ENCODE measurements at regions not wholly inside any gene's neighbourhood (a gene's known extent, or its start where the extent isn't known, plus 50 kb on each side); places are given as distances from the start of the nearest gene placed in this dataset.

- no peak for TF ChIP-seq TAF1 (IDR thresholded peaks at IDR 0.05; ENCODE audit: low read depth)
- TF ChIP-seq CREB1 (IDR thresholded peaks at IDR 0.05; ENCODE audit: low read depth) = no peak
- TF ChIP-seq EP300 (IDR thresholded peaks at IDR 0.05; ENCODE audit: borderline replicate concordance) = no peak
- TF ChIP-seq REST (IDR thresholded peaks at IDR 0.05; ENCODE audit: low read depth) = no peak
- TF ChIP-seq EGR1 (IDR thresholded peaks at IDR 0.05) = no peak
- TF ChIP-seq ZBTB7A (IDR thresholded peaks at IDR 0.05; ENCODE audit: low read depth) = no peak
- no peak for TF ChIP-seq YY1 (IDR thresholded peaks at IDR 0.05; ENCODE audit: low read depth)
- no peak for TF ChIP-seq USF1 (IDR thresholded peaks at IDR 0.05)
- no peak for TF ChIP-seq TEAD4 (IDR thresholded peaks at IDR 0.05)
- no peak for TF ChIP-seq CEBPB (IDR thresholded peaks at IDR 0.05)
- TF ChIP-seq TCF12 (IDR thresholded peaks at IDR 0.05; ENCODE audit: low read depth) = no peak
- TF ChIP-seq RAD21 (IDR thresholded peaks at IDR 0.05; ENCODE audit: low read depth) = no peak
- no peak for TF ChIP-seq FOXM1 (IDR thresholded peaks at IDR 0.05; ENCODE audit: borderline replicate concordance, low read depth)
- TF ChIP-seq MAX (IDR thresholded peaks at IDR 0.05) = no peak
- no peak for TF ChIP-seq NFIC (IDR thresholded peaks at IDR 0.05)
These were observed 68.8 kb upstream of the ABHD2 start for GRCh38 chr15:89019436-89019835.

GRCh38 chr15:89021224-89021623, 67.0 kb upstream of the ABHD2 start:
- TF ChIP-seq RAD21 (IDR thresholded peaks at IDR 0.05; ENCODE audit: low read depth) (no peak), ZBTB7A (IDR thresholded peaks at IDR 0.05; ENCODE audit: low read depth) (no peak), TEAD4 (IDR thresholded peaks at IDR 0.05) (no peak), USF1 (IDR thresholded peaks at IDR 0.05) (no peak)

GRCh38 chr15:89023311-89023961, 64.8 kb upstream of the ABHD2 start:
- TF ChIP-seq CREB1 (IDR thresholded peaks at IDR 0.05; ENCODE audit: low read depth) (no peak), TAF1 (IDR thresholded peaks at IDR 0.05; ENCODE audit: low read depth) (no peak), FOXM1 (IDR thresholded peaks at IDR 0.05; ENCODE audit: borderline replicate concordance, low read depth) (no peak), NFIC (IDR thresholded peaks at IDR 0.05) (no peak), EGR1 (IDR thresholded peaks at IDR 0.05) (no peak), CEBPB (IDR thresholded peaks at IDR 0.05) (no peak), MAX (IDR thresholded peaks at IDR 0.05) (no peak), TCF12 (IDR thresholded peaks at IDR 0.05; ENCODE audit: low read depth) (no peak), RAD21 (IDR thresholded peaks at IDR 0.05; ENCODE audit: low read depth) (no peak), REST (IDR thresholded peaks at IDR 0.05; ENCODE audit: low read depth) (no peak), USF1 (IDR thresholded peaks at IDR 0.05) (no peak), YY1 (IDR thresholded peaks at IDR 0.05; ENCODE audit: low read depth) (no peak)

GRCh38 chr15:89024418-89024817, 63.8 kb upstream of the ABHD2 start:
- TF ChIP-seq TCF12 (IDR thresholded peaks at IDR 0.05; ENCODE audit: low read depth) (no peak), RAD21 (IDR thresholded peaks at IDR 0.05; ENCODE audit: low read depth) (no peak), MAX (IDR thresholded peaks at IDR 0.05) (no peak), USF1 (IDR thresholded peaks at IDR 0.05) (no peak), YY1 (IDR thresholded peaks at IDR 0.05; ENCODE audit: low read depth) (no peak), NFIC (IDR thresholded peaks at IDR 0.05) (no peak), TEAD4 (IDR thresholded peaks at IDR 0.05) (no peak), EGR1 (IDR thresholded peaks at IDR 0.05) (no peak), ZBTB7A (IDR thresholded peaks at IDR 0.05; ENCODE audit: low read depth) (no peak), REST (IDR thresholded peaks at IDR 0.05; ENCODE audit: low read depth) (no peak), CEBPB (IDR thresholded peaks at IDR 0.05) (no peak), CREB1 (IDR thresholded peaks at IDR 0.05; ENCODE audit: low read depth) (no peak), EP300 (IDR thresholded peaks at IDR 0.05; ENCODE audit: borderline replicate concordance) (no peak)

All from Ishikawa (cell line).